ENCODE measurements at regions not wholly inside any gene's neighbourhood (a gene's known extent, or its start where the extent isn't known, plus 50 kb on each side); places are given as distances from the start of the nearest gene placed in this dataset.
A peak's percentile ranks its signal among the peaks of the same experiment; 100 is the strongest.
"Not testable (repeated sequence)": the region's sequence is repeated elsewhere in the genome, so short reads cannot be mapped to it uniquely, and the experiment has no call there.

GRCh38 chr9:124122321-124122720, 110.8 kb downstream of the LHX2 start:
- Histone ChIP-seq H3K27ac (ENCODE audit: low read depth in 2 of 2, low read length in 1 of 2) (no peak overlapping the region), H3F3A (replicated peaks; ENCODE audit: insufficient read depth) (no peaks in the 10 kb centered on the region), H3K4me1 (ENCODE audit: control insufficient read depth in 1 of 2, insufficient read depth in 2 of 2, low read depth in 1 of 2, low read length in 1 of 2) (no peaks in the 10 kb centered on the region), H3K79me2 (ENCODE audit: insufficient read depth) (no peaks in the 10 kb centered on the region), H3K9me2 (no peaks in the 10 kb centered on the region), H3K36me3 (replicated peaks in 1 of 2; ENCODE audit: control insufficient read depth in 1 of 2, insufficient read depth in 2 of 2, low read length in 1 of 2) (no peaks in the 10 kb centered on the region), H3K9ac (no peak overlapping the region), H2AFZ (ENCODE audit: low read depth) (no peak overlapping the region), H3K9me3 (no peaks in the 10 kb centered on the region), H3K4me3 (ENCODE audit: low read depth in 2 of 2, low read length in 1 of 2) (no peak overlapping the region), H4K20me1 (ENCODE audit: insufficient read depth) (no peaks in the 10 kb centered on the region), H3K4me2 (no peak overlapping the region), H3K27me3 (ENCODE audit: insufficient read depth) (no peaks in the 10 kb centered on the region; the same call in 1 of the 2 replicates)
- WGBS (ENCODE audit: low lambda C conversion rate): 0% methylated on average over 1 of the region's 1 CpG
- DNase-seq: no peak
- ChIA-PET CTCF (interaction anchor here (0.7 to 1.8 kb wide), 4 partner anchors 8 to 265 kb away, joined by 3 to 4 read pairs (median 3); no protein-coding TSS in a partner anchor), POLR2A (no interaction called here)
- TF ChIP-seq CHD2 (IDR thresholded peaks at IDR 0.05; ENCODE audit: low read length, partially characterized antibody) (no peak), FOSL2 (IDR thresholded peaks at IDR 0.05; ENCODE audit: borderline replicate concordance, low read depth) (no peak), MEF2A (IDR thresholded peaks at IDR 0.05; ENCODE audit: borderline replicate concordance, low read depth) (no peak)

- no peaks in the 10 kb centered on the region for H3K79me2 ChIP-seq (ENCODE audit: insufficient read depth)
- ChIA-PET POLR2A (no interaction called here), CTCF (interaction anchor here (0.7 to 1.8 kb wide), 5 partner anchors 9 to 265 kb away, joined by 3 to 4 read pairs (median 3); no protein-coding TSS in a partner anchor)
- TF ChIP-seq TCF12 (IDR thresholded peaks at IDR 0.05) (peak; percentile 71), EP300 (IDR thresholded peaks at IDR 0.05; ENCODE audit: borderline replicate concordance in 1 of 2, low read depth in 1 of 2, low read length in 1 of 2) (no peak), SMC3 (IDR thresholded peaks at IDR 0.05; ENCODE audit: low read depth, low read length) (peak; percentile 19; the same call in 1 of the 2 replicates), RXRA (IDR thresholded peaks at IDR 0.05; ENCODE audit: borderline replicate concordance, low read depth) (no peak), FOXM1 (IDR thresholded peaks at IDR 0.05; ENCODE audit: low read depth) (no peak), MAX (IDR thresholded peaks at IDR 0.05; ENCODE audit: low read depth) (no peak), CTCF (IDR thresholded peaks at IDR 0.05) (peak; percentile 47), EZH2phosphoT487 (IDR thresholded peaks at IDR 0.05; ENCODE audit: borderline replicate concordance, low read depth) (no peak), USF1 (IDR thresholded peaks at IDR 0.05; ENCODE audit: borderline replicate concordance, low read depth) (no peak), PBX3 (IDR thresholded peaks at IDR 0.05) (peak; percentile 32; the same call in 1 of the 2 replicates), RAD21 (IDR thresholded peaks at IDR 0.05; ENCODE audit: low read length) (peak; percentile 44), NFIC (IDR thresholded peaks at IDR 0.05; ENCODE audit: borderline replicate concordance) (peak; percentile 35; the same call in 1 of the 2 replicates)
- H3K36me3 ChIP-seq (replicated peaks in 1 of 2; ENCODE audit: control insufficient read depth in 1 of 2, insufficient read depth in 2 of 2, low read length in 1 of 2): no peaks in the 10 kb centered on the region
- no peaks in the 10 kb centered on the region for H3K4me1 ChIP-seq (ENCODE audit: control insufficient read depth in 1 of 2, insufficient read depth in 2 of 2, low read depth in 1 of 2, low read length in 1 of 2)
- H3K27me3 ChIP-seq (ENCODE audit: insufficient read depth): no peaks in the 10 kb centered on the region; the same call in 1 of the 2 replicates
- no peaks in the 10 kb centered on the region for H3K9me3 ChIP-seq
- 28% methylated on average over 3 of the region's 3 CpGs for WGBS (ENCODE audit: low lambda C conversion rate)
- H3K27ac ChIP-seq (ENCODE audit: low read depth in 2 of 2, low read length in 1 of 2): no peak overlapping the region
- H2AFZ ChIP-seq (ENCODE audit: low read depth): no peak overlapping the region
- H3F3A ChIP-seq (replicated peaks; ENCODE audit: insufficient read depth): no peaks in the 10 kb centered on the region
- H4K20me1 ChIP-seq (ENCODE audit: insufficient read depth): no peaks in the 10 kb centered on the region
- peak; percentile 56 for DNase-seq
- no peak overlapping the region for H3K9ac ChIP-seq
- H3K4me3 ChIP-seq (ENCODE audit: low read depth in 2 of 2, low read length in 1 of 2): no peak overlapping the region
- H3K9me2 ChIP-seq: no peaks in the 10 kb centered on the region
- no peak overlapping the region for H3K4me2 ChIP-seq
These were observed 111.4 kb downstream of the LHX2 start for GRCh38 chr9:124122813-124123462.

GRCh38 chr9:124123621-124124020, 112.1 kb downstream of the LHX2 start:
- H3K9me3 ChIP-seq; POLR2A ChIA-PET; H3K4me1 ChIP-seq (ENCODE audit: control insufficient read depth in 1 of 2, insufficient read depth in 2 of 2, low read depth in 1 of 2, low read length in 1 of 2); H3K4me2 ChIP-seq; H3F3A ChIP-seq (replicated peaks; ENCODE audit: insufficient read depth); H2AFZ ChIP-seq (ENCODE audit: low read depth); H3K4me3 ChIP-seq (ENCODE audit: low read depth in 2 of 2, low read length in 1 of 2); H4K20me1 ChIP-seq (ENCODE audit: insufficient read depth); H3K79me2 ChIP-seq (ENCODE audit: insufficient read depth); H3K9me2 ChIP-seq; H3K27ac ChIP-seq (ENCODE audit: low read depth in 2 of 2, low read length in 1 of 2); DNase-seq; H3K36me3 ChIP-seq (replicated peaks in 1 of 2; ENCODE audit: control insufficient read depth in 1 of 2, insufficient read depth in 2 of 2, low read length in 1 of 2); H3K9ac ChIP-seq; H3K27me3 ChIP-seq (ENCODE audit: insufficient read depth): not testable (repeated sequence)
- WGBS (ENCODE audit: low lambda C conversion rate): 84% methylated on average over 1 of the region's 1 CpG
- CTCF ChIA-PET: interaction anchor here (0.9 to 1.8 kb wide), 3 partner anchors 10 to 197 kb away, joined by 3 to 4 read pairs (median 4); no protein-coding TSS in a partner anchor
